Fibroblast of pulmonary artery (primary cell): ENCODE measurements at regions not wholly inside any gene's neighbourhood (a gene's known extent, or its start where the extent isn't known, plus 50 kb on each side); places are given as distances from the start of the nearest gene placed in this dataset.

Experiments used
- DNase-seq: peaks from one replicate; pipeline ENCODE4 v3.0.0-alpha.2; 2010; ENCODE audit warnings: low read depth
- H3K4me3 ChIP-seq: replicated peaks from 2 replicates; pipeline ENCODE4 v1.5.1; 2011; ENCODE audit warnings: low read depth, mild to moderate bottlenecking, control low read depth, low read length, moderate library complexity
- CTCF ChIP-seq: IDR thresholded peaks from 2 replicates; pipeline ENCODE4 v1.5.1; 2011; ENCODE audit warnings: mild to moderate bottlenecking, control low read depth, low read length, inconsistent platforms; ENCODE audit errors: missing control alignments

GRCh38 chr21:24868117-24868516 lies 739.2 kb downstream of the MRPL39 start:
- no peak for TF ChIP-seq CTCF

DNA sequence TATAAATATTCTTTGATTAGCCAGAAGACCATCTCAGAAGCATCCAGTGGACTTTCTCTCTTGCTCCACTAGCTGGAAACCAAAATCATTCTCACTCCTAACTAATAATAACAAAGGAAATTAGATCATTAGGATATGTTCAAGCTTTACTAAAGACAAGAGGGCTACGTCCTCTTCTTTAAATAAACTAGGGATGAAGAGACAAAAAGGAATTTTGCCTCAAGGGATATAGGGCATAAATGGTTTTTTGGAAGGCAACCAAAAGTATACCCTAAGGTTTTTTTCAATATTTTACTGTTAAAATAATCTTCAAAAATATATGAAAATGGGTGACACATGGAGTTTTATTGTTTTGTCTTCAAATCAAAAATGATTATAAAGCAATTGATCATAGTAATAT lies 745.8 kb downstream of the MRPL39 start:
- no peak for DNase-seq
- no peak overlapping the region for H3K4me3 ChIP-seq
- no peak for TF ChIP-seq CTCF

More at GRCh38 chr21:24868117-24868516, 739.2 kb downstream of the MRPL39 start:
- no peak overlapping the region for H3K4me3 ChIP-seq
- no peak for DNase-seq

DNA sequence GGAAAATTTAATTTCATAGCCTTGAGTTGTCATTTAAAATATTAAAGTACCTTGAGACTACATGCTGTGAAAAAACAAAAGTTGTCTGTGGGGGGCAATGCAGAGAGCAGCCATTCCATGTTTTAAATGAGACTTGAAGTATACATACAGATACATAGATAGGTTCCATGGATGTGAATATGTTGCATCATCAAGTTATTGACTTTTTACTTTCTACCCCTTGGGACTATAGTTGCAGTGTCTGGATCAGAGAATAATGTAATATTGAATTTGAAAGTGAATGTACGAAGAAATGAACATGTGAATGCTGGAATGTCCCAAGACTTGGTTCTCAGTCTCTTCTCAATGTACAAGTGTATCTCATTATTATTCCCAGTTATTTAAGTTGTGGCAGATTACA lies 751.0 kb downstream of the MRPL39 start:
- TF ChIP-seq CTCF, result no peak
- no peak overlapping the region for H3K4me3 ChIP-seq
- no peak for DNase-seq

DNA sequence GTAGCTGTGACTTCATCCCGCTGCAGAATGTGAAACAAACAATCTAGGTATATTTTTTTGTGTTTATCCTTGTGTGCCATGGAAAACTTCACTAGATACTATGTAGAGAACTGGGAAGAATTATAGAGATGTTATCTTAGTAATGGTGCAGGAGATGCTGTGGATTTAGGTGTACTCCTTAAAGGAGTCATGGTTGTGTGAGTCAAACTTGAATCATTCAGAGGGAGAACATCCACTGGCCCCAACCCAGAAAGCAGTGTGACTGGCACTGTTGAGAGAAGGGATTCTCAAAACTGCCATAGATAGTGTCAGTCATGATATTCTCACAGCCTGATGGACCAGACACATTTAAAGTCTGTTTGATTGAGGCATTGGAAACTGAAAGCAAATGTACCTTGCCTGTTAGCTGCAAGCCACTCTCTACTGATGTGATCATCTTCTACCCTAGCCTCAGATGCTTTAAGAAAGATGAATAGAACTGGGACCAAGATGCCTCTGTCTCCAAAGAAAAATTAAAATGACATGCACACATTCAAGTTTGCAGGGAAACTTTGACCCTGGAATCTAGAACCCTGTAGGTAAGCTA lies 754.6 kb downstream of the MRPL39 start:
- TF ChIP-seq CTCF, result no peak
- no peak overlapping the region for H3K4me3 ChIP-seq
- no peak for DNase-seq

- no peak for DNase-seq
- TF ChIP-seq CTCF, result no peak
- H3K4me3 ChIP-seq, result no peak overlapping the region
Measured at GRCh38 chr21:24850121-24850520, 757.2 kb downstream of the MRPL39 start.

DNA sequence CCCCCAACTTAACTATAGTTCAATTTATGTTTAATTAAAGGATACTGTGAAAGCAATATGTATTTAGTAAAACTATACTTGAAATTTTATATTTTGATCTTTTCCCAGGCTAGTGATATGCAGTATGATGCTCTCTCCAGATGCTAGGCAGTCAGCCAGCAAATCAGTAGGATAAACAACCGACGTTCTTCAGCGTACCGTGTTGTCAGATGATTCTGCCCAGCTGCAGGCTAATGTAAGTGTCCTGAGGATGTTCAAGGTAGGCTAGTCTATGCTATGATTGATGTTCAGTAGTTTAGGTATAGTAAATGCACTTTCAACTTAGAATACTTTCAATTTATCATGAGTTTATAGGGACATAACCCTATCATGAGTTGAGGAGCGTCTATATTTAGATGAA lies 762.6 kb downstream of the MRPL39 start:
- no peak for DNase-seq
- H3K4me3 ChIP-seq, result no peak overlapping the region
- no peak for TF ChIP-seq CTCF

DNA sequence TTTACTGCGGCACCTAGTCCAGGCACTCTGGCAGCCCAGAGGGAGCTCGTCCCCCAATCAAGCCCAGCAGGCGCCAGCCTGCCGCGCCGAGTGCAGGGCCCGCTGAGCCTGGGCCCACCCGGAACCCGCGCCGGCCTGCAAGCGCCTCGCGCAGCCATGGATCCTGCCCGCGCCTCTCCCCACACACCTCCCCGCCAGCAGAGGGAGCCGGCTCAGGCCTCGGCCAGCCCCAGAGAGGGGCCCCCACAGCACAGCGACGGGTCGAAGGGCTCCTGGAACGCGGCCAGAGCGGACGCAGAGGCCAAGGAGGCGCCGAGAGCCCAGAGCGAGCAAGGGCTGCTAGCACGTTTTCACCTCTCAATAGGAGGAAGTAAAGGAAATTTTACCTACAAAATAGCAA lies 767.0 kb downstream of the MRPL39 start:
- no peak for TF ChIP-seq CTCF
- no peak for DNase-seq
- H3K4me3 ChIP-seq, result no peak overlapping the region
